Heart right ventricle (tissue), 16 donors: ENCODE measurements at regions not wholly inside any gene's neighbourhood (a gene's known extent, or its start where the extent isn't known, plus 50 kb on each side); places are given as distances from the start of the nearest gene placed in this dataset.

Experiments used
- ATAC-seq, 8 donors: fragments of 200-7000 bp; cut with Tn5 transposase; one replicate each; pipeline ENCODE4 v1.9.1; 2020; ENCODE audit warnings: mild to moderate bottlenecking in 8 of 8, moderate library complexity in 8 of 8, moderate number of reproducible peaks in 1 of 8
- DNase-seq, 2 donors: peaks; one replicate each; pipeline ENCODE4 v3.0.0-alpha.2; 2020
- H3K27ac ChIP-seq, 10 donors: fragments of 200-600 bp; sonication (generic) in 2 of 10; one replicate each; pipeline versions ENCODE4 v1.5.0 to v1.8.0; 2020 to 2022; ENCODE audit warnings: mild to moderate bottlenecking in 3 of 10
- H3K27me3 ChIP-seq, 7 donors: fragments of 200-600 bp; one replicate each; pipeline ENCODE4 v1.8.0; 2021 to 2022; ENCODE audit warnings: mild to moderate bottlenecking in 2 of 7
- H3K36me3 ChIP-seq, 9 donors: fragments of 200-600 bp; sonication (generic) in 1 of 9; one replicate each; pipeline versions ENCODE4 v1.5.0 to v1.8.0; 2020 to 2022; ENCODE audit warnings: mild to moderate bottlenecking in 2 of 9
- H3K4me1 ChIP-seq, 9 donors: fragments of 200-600 bp; sonication (generic) in 1 of 9; one replicate each; pipeline versions ENCODE4 v1.5.0 to v1.8.0; 2020 to 2022; ENCODE audit warnings: mild to moderate bottlenecking in 4 of 9
- H3K4me3 ChIP-seq, 10 donors: fragments of 200-600 bp; sonication (generic) in 2 of 10; one replicate each; pipeline versions ENCODE4 v1.5.0 to v1.8.0; 2020 to 2022; ENCODE audit warnings: mild to moderate bottlenecking in 7 of 10, moderate library complexity in 2 of 10
- H3K9me3 ChIP-seq, 11 donors: fragments of 200-600 bp in 10 of 11; sonication (generic) in 2 of 11; one replicate each; pipeline versions ENCODE4 v1.5.0 to v1.8.0; 2013 to 2022; ENCODE audit warnings: mild to moderate bottlenecking in 2 of 11, control low read depth in 1 of 11, moderate library complexity in 1 of 11
- CTCF ChIP-seq, 9 donors: fragments of 200-600 bp; sonication (generic) in 2 of 9; IDR thresholded peaks; one replicate each; pipeline versions ENCODE4 v1.5.0 to v1.8.0; 2021 to 2022; ENCODE audit warnings: antibody characterized with exemption in 9 of 9, mild to moderate bottlenecking in 5 of 9, moderate library complexity in 1 of 9
- WGBS, 2 donors: extraction: QIAGEN DNeasy Blood & Tissue Kit; methylation state at CpG; one replicate each; pipeline ENCODE4 v1.1.7; 2013; ENCODE audit warnings: inconsistent platforms in 1 of 2; 5-methylcytosine and 5-hydroxymethylcytosine counted together
- intact Hi-C, 10 donors: fragments of 100-400 bp; cut with DNase I; formaldehyde crosslinking; loops; one replicate each; pipeline versions ENCODE4 v1.11.1 to v1.14.2; 2022
- donor health status: Arrhythmogenic right ventricular cardiomyopathy.
- donor health status: ischemic (EF 13 %, LVEDD 7.1; RV severe dilation, severe dysfunction).
- donor health status: healthy with polysubstance abuse.
- donor health status: DM: no; HTN: yes; CAD: no.
- donor health status: DM: no; HTN: no; CAD: no.
- donor health status: ischemic (EF 25% LVEDD 6.9; RV normal size, moderate dysfunction).
- donor health status: ischemic (EF 25% LVEDD 5.7; RV mildly dilated, moderate dysfunction).
- donor health status: healthy.
- donor health status: DM: yes; HTN: yes; CAD: no.
- donor health status: Ischemic cardiomyopathy.
- donor health status: ischemic (EF 35%, LVEDD 5.7; RV mildly dilated, moderate dysfunction).
- donor health status: nonischemic (EF 11% LVEDD 7.7; RV severe dilation, severe dysfunction).
- donor health status: DM: yes; HTN: yes; CAD: no.
- donor health status: PGD.
- donor health status: ischemic (EF 29% LVEDD 5.4; RV normal size, mild dysfunction).
- donor health status: nonischemic (EF 23%, LVEDD 6.1; RV moderate dilation, normal function).

- WGBS, 2 donors: 70 to 71% methylated on average over 3 of the region's 3 CpGs
- ATAC-seq (peak in 3 of 8 donors; percentile 18 to 52 (median 19)), DNase-seq (no peak)
- no peak overlapping the region for H3K27ac ChIP-seq
- intact Hi-C loops: loop anchor here in 3 of 10 donors (5.0 to 10.0 kb wide), 3 partner anchors 395 to 785 kb away; no protein-coding TSS in a partner anchor
- no peak overlapping the region for H3K4me3 ChIP-seq
- no peaks in the 10 kb centered on the region for H3K36me3 ChIP-seq
- no peak for TF ChIP-seq CTCF (IDR thresholded peaks at IDR 0.05)
- no peaks in the 10 kb centered on the region for H3K9me3 ChIP-seq
- H3K4me1 ChIP-seq: peaks cover 0 to 7% (median 0%) of the 10 kb centered on the region in 9 donors
- H3K27me3 ChIP-seq: no peaks in the 10 kb centered on the region
Observed at GRCh38 chr3:22959593-22959992, 243.5 kb upstream of the UBE2E2 start.

DNA sequence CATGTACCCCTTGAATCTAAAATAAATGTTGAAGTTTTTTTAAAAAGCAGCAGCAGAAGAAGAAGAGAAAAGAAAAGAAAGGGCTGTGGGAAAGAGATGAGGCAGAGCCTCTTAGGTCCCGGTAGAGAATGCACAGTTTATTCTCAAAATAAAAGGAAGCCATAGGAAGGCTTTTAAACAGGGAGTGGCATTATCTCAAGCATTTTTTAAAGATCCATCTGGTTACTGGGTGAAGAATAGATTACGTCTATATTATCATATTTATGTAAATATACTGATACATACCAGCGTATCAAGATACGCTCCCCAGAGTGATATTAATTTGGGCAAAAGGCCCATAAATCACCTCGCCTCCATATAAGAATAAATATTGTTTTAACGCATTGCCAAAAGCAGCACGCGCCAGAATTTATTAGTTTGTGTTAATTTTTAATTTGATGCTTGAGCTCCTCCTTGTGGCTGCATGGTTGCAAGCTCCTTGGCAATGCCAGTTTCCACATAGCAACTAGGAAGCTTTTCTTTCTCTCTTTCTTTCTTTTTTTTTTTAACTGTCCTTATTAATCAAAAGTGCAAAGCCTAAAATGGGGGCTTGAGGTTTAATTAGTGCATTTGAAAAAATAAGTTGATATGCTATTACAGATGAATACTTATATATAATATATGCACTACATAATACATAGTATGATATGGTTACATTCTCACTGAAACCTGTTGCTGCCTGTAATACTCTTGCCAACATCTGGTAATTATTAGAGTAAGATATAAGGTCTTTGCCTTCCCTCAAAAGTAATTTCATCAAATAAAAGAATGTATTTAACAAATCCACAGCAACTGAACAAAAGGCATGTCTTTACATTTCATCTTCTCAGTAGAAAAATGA lies 242.8 kb upstream of the UBE2E2 start:
- intact Hi-C loops: loop anchor here in 6 of 10 donors (2.0 to 10.0 kb wide), 6 partner anchors 38 to 786 kb away; no protein-coding TSS in a partner anchor
- ATAC-seq (peak in 3 of 8 donors; percentile 38 to 62 (median 47)), DNase-seq (peak in 1 of 2 donors; percentile 37)
- no peaks in the 10 kb centered on the region for H3K27me3 ChIP-seq
- no peaks in the 10 kb centered on the region for H3K36me3 ChIP-seq
- no peaks in the 10 kb centered on the region for H3K9me3 ChIP-seq
- H3K4me3 ChIP-seq: no peak overlapping the region
- 14 to 26% methylated on average over 8 of the region's 8 CpGs for WGBS, 2 donors
- no peak overlapping the region for H3K27ac ChIP-seq
- H3K4me1 ChIP-seq: peaks cover 0 to 7% (median 0%) of the 10 kb centered on the region in 9 donors
- peak; percentile 41 to 84 (median 73) for TF ChIP-seq CTCF (IDR thresholded peaks at IDR 0.05)

- no peak overlapping the region for H3K4me3 ChIP-seq
- intact Hi-C loops: loop anchor here in 5 of 10 donors (5.0 to 10.0 kb wide), 5 partner anchors 40 to 787 kb away; no protein-coding TSS in a partner anchor
- H3K27ac ChIP-seq: no peak overlapping the region
- no peak for TF ChIP-seq CTCF (IDR thresholded peaks at IDR 0.05)
- ATAC-seq (no peak), DNase-seq (no peak)
- 88 to 93% methylated on average over 3 of the region's 3 CpGs for WGBS, 2 donors
- no peaks in the 10 kb centered on the region for H3K36me3 ChIP-seq
- peaks cover 0 to 7% (median 0%) of the 10 kb centered on the region in 9 donors for H3K4me1 ChIP-seq
- no peaks in the 10 kb centered on the region for H3K9me3 ChIP-seq
- H3K27me3 ChIP-seq: no peaks in the 10 kb centered on the region
Observed at GRCh38 chr3:22962244-22962643, 240.9 kb upstream of the UBE2E2 start.

DNA sequence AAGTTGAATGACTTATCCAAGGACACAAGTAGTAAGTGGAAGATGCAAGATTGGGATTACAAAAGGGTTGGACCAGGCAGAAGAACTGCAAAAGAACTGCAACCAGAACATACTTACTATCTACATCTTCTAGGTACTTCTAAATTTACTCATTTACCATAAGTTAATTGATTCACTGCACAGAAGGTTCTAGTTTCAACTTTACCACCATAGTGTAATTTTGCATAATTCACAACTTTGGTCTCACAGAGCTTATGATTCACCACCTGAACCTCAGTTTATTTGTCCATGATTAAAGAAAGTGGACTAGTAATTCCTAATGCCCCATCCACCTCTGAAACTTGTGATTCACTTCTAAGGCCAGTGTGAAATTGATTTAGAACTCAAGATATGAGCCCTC lies 236.8 kb upstream of the UBE2E2 start:
- Histone ChIP-seq H3K27ac (no peak overlapping the region), H3K27me3 (peaks cover 0 to 4% (median 0%) of the 10 kb centered on the region in 7 donors), H3K9me3 (no peaks in the 10 kb centered on the region), H3K4me1 (no peaks in the 10 kb centered on the region), H3K4me3 (no peak overlapping the region), H3K36me3 (no peaks in the 10 kb centered on the region)
- DNase-seq: no peak
- TF ChIP-seq CTCF (IDR thresholded peaks at IDR 0.05): no peak
- no peak for ATAC-seq
- intact Hi-C loops: loop anchor here in 3 of 10 donors (10.0 kb wide), 2 partner anchors 402 to 792 kb away; no protein-coding TSS in a partner anchor
